ENCODE measurements at regions not wholly inside any gene's neighbourhood (a gene's known extent, or its start where the extent isn't known, plus 50 kb on each side); places are given as distances from the start of the nearest gene placed in this dataset.

GRCh38 chr4:31160146-31160545 lies 440.0 kb downstream of the PCDH7 start:
- Histone ChIP-seq H3K36me3 (no peaks in the 10 kb centered on the region), H3K27me3 (no peaks in the 10 kb centered on the region), H3K9me3 (no peaks in the 10 kb centered on the region), H3K4me3 (ENCODE audit: low read depth, low read length) (no peak overlapping the region), H3K4me1 (peaks cover 5% of the 10 kb centered on the region; the same call in 1 of the 2 replicates)
- no peak for TF ChIP-seq CTCF (IDR thresholded peaks at IDR 0.05; ENCODE audit: low read depth, low read length)
- no peak for DNase-seq

DNA sequence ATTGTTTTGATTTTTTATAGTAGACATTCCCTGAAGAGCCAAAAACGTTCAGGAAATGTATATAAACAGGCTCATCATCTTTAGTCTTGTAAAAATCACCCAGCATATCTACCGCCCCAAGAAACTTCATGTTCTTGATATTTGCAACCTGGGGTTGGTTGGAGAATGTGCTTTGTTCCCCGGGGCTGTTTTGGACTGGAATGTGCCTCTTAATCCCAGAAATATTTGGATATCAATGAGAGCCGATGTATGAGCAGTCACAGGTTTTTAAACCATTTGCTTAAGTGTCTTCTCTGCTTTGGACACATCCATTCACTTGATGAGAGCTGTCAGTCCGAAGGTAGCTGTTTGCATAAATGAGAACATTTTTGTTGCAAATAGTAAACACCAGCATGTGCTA lies 449.7 kb downstream of the PCDH7 start:
- Histone ChIP-seq H3K4me3 (ENCODE audit: low read depth, low read length) (no peak overlapping the region), H3K36me3 (no peaks in the 10 kb centered on the region), H3K27me3 (no peaks in the 10 kb centered on the region), H3K9me3 (no peaks in the 10 kb centered on the region), H3K4me1 (no peaks in the 10 kb centered on the region)
- no peak for TF ChIP-seq CTCF (IDR thresholded peaks at IDR 0.05; ENCODE audit: low read depth, low read length)
- no peak for DNase-seq

- H3K9me3 ChIP-seq, result no peaks in the 10 kb centered on the region
- DNase-seq, result no peak
- H3K36me3 ChIP-seq, result no peaks in the 10 kb centered on the region
- H3K4me3 ChIP-seq (ENCODE audit: low read depth, low read length), result no peak overlapping the region
- H3K4me1 ChIP-seq, result no peaks in the 10 kb centered on the region
- TF ChIP-seq CTCF (IDR thresholded peaks at IDR 0.05; ENCODE audit: low read depth, low read length), result no peak
- no peaks in the 10 kb centered on the region for H3K27me3 ChIP-seq
These were observed 451.2 kb downstream of the PCDH7 start for GRCh38 chr4:31171362-31171761.

- no peaks in the 10 kb centered on the region for H3K27me3 ChIP-seq
- H3K4me1 ChIP-seq, result no peaks in the 10 kb centered on the region
- H3K4me3 ChIP-seq (ENCODE audit: low read depth, low read length), result no peak overlapping the region
- no peak for DNase-seq
- no peaks in the 10 kb centered on the region for H3K36me3 ChIP-seq
- no peaks in the 10 kb centered on the region; the same call in 1 of the 2 replicates for H3K9me3 ChIP-seq
- TF ChIP-seq CTCF (IDR thresholded peaks at IDR 0.05; ENCODE audit: low read depth, low read length), result no peak
These were observed 455.2 kb downstream of the PCDH7 start for GRCh38 chr4:31175242-31175910.

DNA sequence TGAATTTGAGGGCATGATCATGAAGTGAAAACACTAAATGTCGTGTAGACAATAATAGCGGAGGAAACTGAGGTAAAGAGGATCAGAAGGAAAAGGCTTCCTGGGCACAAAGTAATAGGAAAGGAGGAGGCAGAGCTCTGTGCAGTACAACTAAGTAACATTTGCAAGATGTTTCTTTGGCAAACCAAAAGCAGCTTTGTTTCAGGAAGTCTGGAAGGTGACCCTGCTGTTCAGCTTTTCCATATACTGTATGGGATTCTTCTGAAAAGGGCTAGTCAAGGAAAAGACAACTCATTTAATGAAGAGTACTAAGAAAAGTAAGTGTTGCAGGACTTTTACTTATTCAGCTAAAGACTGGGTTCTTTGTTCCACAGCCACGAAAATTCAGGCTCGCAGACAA lies 463.1 kb downstream of the PCDH7 start:
- Histone ChIP-seq H3K36me3 (no peaks in the 10 kb centered on the region), H3K4me3 (ENCODE audit: low read depth, low read length) (no peak overlapping the region), H3K27me3 (no peaks in the 10 kb centered on the region), H3K9me3 (no peaks in the 10 kb centered on the region; the same call in 1 of the 2 replicates), H3K4me1 (no peaks in the 10 kb centered on the region)
- TF ChIP-seq CTCF (IDR thresholded peaks at IDR 0.05; ENCODE audit: low read depth, low read length), result no peak
- no peak for DNase-seq

DNA sequence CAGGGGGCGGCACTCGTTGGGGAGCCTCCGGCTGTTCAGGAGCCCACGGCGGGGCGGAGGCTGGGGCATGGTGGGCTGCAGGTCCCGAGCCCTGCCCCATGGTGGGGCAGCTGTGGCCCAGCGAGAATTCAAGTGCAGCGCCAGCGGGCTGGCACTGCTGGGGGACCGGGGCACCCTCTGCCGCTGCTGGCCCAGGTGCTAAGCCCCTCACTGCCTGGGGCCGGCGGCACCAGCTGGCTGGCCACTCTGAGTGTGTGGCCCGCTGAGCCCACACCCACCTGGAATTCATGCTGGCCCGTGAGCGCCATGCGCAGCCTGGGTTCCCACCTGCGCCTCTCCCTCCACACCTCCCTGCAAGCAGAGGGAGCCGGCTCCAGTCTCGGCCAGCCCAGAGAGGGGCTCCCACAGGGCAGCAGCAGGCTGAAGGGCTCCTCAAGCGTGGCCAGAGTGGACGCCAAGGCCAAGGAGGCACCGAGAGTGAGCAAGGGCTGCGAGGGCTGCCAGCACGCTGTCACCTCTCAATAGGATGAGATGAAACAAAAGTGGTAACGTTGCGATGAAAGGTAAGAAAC lies 464.9 kb downstream of the PCDH7 start:
- Histone ChIP-seq H3K9me3 (no peaks in the 10 kb centered on the region; the same call in 1 of the 2 replicates), H3K36me3 (no peaks in the 10 kb centered on the region), H3K4me3 (ENCODE audit: low read depth, low read length) (no peak overlapping the region), H3K4me1 (no peaks in the 10 kb centered on the region), H3K27me3 (no peaks in the 10 kb centered on the region)
- TF ChIP-seq CTCF (IDR thresholded peaks at IDR 0.05; ENCODE audit: low read depth, low read length), result no peak
- no peak for DNase-seq

Data from BE2C (cell line).